ENCODE measurements at regions not wholly inside any gene's neighbourhood (a gene's known extent, or its start where the extent isn't known, plus 50 kb on each side); places are given as distances from the start of the nearest gene placed in this dataset.

DNA sequence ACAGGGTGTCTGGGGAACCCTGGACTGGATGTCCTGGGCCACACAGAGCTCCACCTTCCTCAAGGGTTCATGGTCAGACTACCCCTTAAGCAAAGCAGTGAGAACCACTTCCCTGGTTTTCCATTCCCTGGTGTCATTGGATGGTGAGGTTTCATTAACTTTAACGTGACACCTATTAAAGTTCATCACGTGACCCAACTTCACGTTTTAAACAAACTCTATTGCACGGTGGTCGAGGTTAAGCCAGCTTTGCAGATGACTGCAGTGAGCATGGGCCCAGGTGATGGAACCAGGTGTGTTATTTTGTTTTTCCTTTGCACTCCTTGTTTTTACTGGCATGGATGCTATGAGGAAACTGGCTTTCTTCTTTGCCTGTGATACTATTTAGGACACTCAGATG is 385.7 kb upstream of the IRX1 start:
- TF ChIP-seq FOXK2 (IDR thresholded peaks at IDR 0.05), result no peak
- no peak for TF ChIP-seq SUZ12 (IDR thresholded peaks at IDR 0.05)
- TF ChIP-seq SP1 (IDR thresholded peaks at IDR 0.05), result no peak
- TF ChIP-seq FOXM1 (IDR thresholded peaks at IDR 0.05; ENCODE audit: borderline replicate concordance), result no peak
- TF ChIP-seq LEF1 (IDR thresholded peaks at IDR 0.05; ENCODE audit: borderline replicate concordance), result no peak
- TF ChIP-seq, protein P1, sequence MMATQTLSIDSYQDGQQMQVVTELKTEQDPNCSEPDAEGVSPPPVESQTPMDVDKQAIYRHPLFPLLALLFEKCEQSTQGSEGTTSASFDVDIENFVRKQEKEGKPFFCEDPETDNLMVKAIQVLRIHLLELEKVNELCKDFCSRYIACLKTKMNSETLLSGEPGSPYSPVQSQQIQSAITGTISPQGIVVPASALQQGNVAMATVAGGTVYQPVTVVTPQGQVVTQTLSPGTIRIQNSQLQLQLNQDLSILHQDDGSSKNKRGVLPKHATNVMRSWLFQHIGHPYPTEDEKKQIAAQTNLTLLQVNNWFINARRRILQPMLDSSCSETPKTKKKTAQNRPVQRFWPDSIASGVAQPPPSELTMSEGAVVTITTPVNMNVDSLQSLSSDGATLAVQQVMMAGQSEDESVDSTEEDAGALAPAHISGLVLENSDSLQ (IDR thresholded peaks at IDR 0.05), result no peak

All from HEK293T (cell line).